ENCODE measurements at regions not wholly inside any gene's neighbourhood (a gene's known extent, or its start where the extent isn't known, plus 50 kb on each side); places are given as distances from the start of the nearest gene placed in this dataset.

- no peak for TF ChIP-seq CTCF (IDR thresholded peaks at IDR 0.05)
- no peak for TF ChIP-seq EZH2phosphoT487 (IDR thresholded peaks at IDR 0.05)
Observed at GRCh38 chr3:153445817-153446216, 283.8 kb downstream of the RAP2B start.
